ENCODE measurements at regions not wholly inside any gene's neighbourhood (a gene's known extent, or its start where the extent isn't known, plus 50 kb on each side); places are given as distances from the start of the nearest gene placed in this dataset.

DNA sequence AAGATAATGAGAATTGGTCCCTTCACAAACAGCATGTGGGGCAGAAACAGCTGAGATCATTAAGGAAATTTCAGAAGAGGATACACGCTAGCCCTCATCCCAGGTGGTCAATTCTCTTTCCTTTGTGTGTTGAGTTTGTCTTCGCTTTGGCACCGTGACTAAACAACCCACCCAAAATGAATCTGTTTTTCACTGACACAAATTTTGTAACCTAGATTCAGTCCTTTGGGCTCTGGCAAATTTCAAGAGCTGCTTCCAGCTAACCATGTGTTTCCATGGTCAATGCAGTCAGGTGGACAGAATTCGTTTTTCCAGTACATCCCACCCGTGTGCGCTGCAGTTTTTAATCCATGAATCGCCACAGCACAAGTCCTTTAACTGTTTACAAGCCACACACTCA lies 435.4 kb downstream of the WDR72 start:
- ATAC-seq (no peak; a peak in 1 of 6 replicates), FAIRE-seq (no peak), DNase-seq (ENCODE audit: low read depth in 1 of 2, low spot score in 1 of 2) (no peak)
- TF ChIP-seq EHF (CRISPR knock-in tag; IDR thresholded peaks at IDR 0.05) (no peak), ZSCAN20 (CRISPR knock-in tag; IDR thresholded peaks at IDR 0.05) (no peak), POLR2AphosphoS2 (conservative IDR thresholded peaks at IDR 0.05; ENCODE audit: low read length) (no peak), EHMT2 (IDR thresholded peaks at IDR 0.05; ENCODE audit: low read depth) (no peak), FOXS1 (CRISPR knock-in tag; IDR thresholded peaks at IDR 0.05) (no peak), BHLHE40 (IDR thresholded peaks at IDR 0.05; ENCODE audit: low read depth, low read length) (no peak)
- TF ChIP-seq, protein P1, sequence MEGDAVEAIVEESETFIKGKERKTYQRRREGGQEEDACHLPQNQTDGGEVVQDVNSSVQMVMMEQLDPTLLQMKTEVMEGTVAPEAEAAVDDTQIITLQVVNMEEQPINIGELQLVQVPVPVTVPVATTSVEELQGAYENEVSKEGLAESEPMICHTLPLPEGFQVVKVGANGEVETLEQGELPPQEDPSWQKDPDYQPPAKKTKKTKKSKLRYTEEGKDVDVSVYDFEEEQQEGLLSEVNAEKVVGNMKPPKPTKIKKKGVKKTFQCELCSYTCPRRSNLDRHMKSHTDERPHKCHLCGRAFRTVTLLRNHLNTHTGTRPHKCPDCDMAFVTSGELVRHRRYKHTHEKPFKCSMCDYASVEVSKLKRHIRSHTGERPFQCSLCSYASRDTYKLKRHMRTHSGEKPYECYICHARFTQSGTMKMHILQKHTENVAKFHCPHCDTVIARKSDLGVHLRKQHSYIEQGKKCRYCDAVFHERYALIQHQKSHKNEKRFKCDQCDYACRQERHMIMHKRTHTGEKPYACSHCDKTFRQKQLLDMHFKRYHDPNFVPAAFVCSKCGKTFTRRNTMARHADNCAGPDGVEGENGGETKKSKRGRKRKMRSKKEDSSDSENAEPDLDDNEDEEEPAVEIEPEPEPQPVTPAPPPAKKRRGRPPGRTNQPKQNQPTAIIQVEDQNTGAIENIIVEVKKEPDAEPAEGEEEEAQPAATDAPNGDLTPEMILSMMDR (IDR thresholded peaks at IDR 0.05): no peak
- TF ChIP-seq, protein P2, sequence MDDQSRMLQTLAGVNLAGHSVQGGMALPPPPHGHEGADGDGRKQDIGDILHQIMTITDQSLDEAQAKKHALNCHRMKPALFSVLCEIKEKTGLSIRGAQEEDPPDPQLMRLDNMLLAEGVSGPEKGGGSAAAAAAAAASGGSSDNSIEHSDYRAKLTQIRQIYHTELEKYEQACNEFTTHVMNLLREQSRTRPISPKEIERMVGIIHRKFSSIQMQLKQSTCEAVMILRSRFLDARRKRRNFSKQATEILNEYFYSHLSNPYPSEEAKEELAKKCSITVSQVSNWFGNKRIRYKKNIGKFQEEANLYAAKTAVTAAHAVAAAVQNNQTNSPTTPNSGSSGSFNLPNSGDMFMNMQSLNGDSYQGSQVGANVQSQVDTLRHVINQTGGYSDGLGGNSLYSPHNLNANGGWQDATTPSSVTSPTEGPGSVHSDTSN (IDR thresholded peaks at IDR 0.05): no peak
- TF ChIP-seq, protein P3, sequence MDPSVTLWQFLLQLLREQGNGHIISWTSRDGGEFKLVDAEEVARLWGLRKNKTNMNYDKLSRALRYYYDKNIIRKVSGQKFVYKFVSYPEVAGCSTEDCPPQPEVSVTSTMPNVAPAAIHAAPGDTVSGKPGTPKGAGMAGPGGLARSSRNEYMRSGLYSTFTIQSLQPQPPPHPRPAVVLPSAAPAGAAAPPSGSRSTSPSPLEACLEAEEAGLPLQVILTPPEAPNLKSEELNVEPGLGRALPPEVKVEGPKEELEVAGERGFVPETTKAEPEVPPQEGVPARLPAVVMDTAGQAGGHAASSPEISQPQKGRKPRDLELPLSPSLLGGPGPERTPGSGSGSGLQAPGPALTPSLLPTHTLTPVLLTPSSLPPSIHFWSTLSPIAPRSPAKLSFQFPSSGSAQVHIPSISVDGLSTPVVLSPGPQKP (IDR thresholded peaks at IDR 0.05; ENCODE audit: low read depth, low read length): no peak
- TF ChIP-seq, protein P4, sequence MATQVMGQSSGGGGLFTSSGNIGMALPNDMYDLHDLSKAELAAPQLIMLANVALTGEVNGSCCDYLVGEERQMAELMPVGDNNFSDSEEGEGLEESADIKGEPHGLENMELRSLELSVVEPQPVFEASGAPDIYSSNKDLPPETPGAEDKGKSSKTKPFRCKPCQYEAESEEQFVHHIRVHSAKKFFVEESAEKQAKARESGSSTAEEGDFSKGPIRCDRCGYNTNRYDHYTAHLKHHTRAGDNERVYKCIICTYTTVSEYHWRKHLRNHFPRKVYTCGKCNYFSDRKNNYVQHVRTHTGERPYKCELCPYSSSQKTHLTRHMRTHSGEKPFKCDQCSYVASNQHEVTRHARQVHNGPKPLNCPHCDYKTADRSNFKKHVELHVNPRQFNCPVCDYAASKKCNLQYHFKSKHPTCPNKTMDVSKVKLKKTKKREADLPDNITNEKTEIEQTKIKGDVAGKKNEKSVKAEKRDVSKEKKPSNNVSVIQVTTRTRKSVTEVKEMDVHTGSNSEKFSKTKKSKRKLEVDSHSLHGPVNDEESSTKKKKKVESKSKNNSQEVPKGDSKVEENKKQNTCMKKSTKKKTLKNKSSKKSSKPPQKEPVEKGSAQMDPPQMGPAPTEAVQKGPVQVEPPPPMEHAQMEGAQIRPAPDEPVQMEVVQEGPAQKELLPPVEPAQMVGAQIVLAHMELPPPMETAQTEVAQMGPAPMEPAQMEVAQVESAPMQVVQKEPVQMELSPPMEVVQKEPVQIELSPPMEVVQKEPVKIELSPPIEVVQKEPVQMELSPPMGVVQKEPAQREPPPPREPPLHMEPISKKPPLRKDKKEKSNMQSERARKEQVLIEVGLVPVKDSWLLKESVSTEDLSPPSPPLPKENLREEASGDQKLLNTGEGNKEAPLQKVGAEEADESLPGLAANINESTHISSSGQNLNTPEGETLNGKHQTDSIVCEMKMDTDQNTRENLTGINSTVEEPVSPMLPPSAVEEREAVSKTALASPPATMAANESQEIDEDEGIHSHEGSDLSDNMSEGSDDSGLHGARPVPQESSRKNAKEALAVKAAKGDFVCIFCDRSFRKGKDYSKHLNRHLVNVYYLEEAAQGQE (IDR thresholded peaks at IDR 0.05): no peak
- TF ChIP-seq, protein P5, sequence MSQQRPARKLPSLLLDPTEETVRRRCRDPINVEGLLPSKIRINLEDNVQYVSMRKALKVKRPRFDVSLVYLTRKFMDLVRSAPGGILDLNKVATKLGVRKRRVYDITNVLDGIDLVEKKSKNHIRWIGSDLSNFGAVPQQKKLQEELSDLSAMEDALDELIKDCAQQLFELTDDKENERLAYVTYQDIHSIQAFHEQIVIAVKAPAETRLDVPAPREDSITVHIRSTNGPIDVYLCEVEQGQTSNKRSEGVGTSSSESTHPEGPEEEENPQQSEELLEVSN (IDR thresholded peaks at IDR 0.05; ENCODE audit: borderline replicate concordance, low read depth): no peak
- CTCF ChIA-PET: interaction anchor here (1.1 to 1.5 kb wide), 3 partner anchors 9 to 127 kb away, joined by 3 read pairs; no protein-coding TSS in a partner anchor
- H3K27ac ChIP-seq: no peak overlapping the region
- H3K9me3 ChIP-seq: no peaks in the 10 kb centered on the region
- 60% methylated on average over 7 of the region's 7 CpGs for WGBS (ENCODE audit: missing lambda C conversion rate)
- no peak overlapping the region for H3K4me2 ChIP-seq
- POLR2A ChIA-PET: no interaction called here
- no peaks in the 10 kb centered on the region for H3K4me1 ChIP-seq
- no peak overlapping the region for H3K4me3 ChIP-seq

DNA sequence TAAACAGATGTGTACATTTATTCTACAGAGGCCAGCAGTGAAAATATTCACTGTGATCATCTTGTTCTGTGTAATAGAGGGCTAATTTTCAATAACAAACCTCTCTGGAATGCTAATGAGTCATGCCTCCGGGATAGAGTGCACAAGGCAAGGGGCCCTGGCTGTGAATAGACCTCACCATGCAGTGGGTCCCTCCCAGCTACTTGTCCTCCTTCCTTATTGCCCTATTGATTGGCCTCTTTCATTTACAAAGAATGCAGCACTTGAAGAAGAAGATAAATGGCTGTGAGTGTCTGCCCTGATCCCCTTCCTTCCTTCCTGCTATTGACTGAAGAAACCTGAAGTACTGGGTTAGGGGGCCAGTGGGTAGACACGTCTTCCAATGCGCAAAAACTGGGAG lies 436.3 kb downstream of the WDR72 start:
- POLR2A ChIA-PET: no interaction called here
- CTCF ChIA-PET: interaction anchor here (1.1 to 1.5 kb wide), 3 partner anchors 10 to 126 kb away, joined by 3 read pairs; no protein-coding TSS in a partner anchor
- no peak for ATAC-seq
- Histone ChIP-seq H3K9me3 (no peaks in the 10 kb centered on the region), H3K4me3 (no peak overlapping the region), H3K4me2 (no peak overlapping the region), H3K27ac (no peak overlapping the region), H3K4me1 (no peaks in the 10 kb centered on the region)
- WGBS (ENCODE audit: missing lambda C conversion rate): 43% methylated on average over 3 of the region's 3 CpGs
- no peak for DNase-seq (ENCODE audit: low read depth in 1 of 2, low spot score in 1 of 2)
- FAIRE-seq: no peak
- TF ChIP-seq EHF (CRISPR knock-in tag; IDR thresholded peaks at IDR 0.05) (no peak), HEYL (CRISPR knock-in tag; IDR thresholded peaks at IDR 0.05) (no peak), FOSL2 (IDR thresholded peaks at IDR 0.05) (no peak), FOSL2 (CRISPR knock-in tag; IDR thresholded peaks at IDR 0.05) (no peak), KDM1A (IDR thresholded peaks at IDR 0.05; ENCODE audit: low read depth) (no peak), POLR2A (IDR thresholded peaks at IDR 0.05; ENCODE audit: low read length) (no peak), ZFP36 (IDR thresholded peaks at IDR 0.05; ENCODE audit: borderline replicate concordance, partially characterized antibody) (no peak), POLR2AphosphoS2 (conservative IDR thresholded peaks at IDR 0.05; ENCODE audit: low read length) (no peak), RAD21 (conservative IDR thresholded peaks at IDR 0.05 in 1 of 2, IDR thresholded peaks at IDR 0.05 in 1 of 2) (no peak), SMC3 (IDR thresholded peaks at IDR 0.05) (no peak), JUN (IDR thresholded peaks at IDR 0.05) (no peak), HOXB13 (CRISPR knock-in tag; IDR thresholded peaks at IDR 0.05; ENCODE audit: low read depth) (no peak), PHF8 (IDR thresholded peaks at IDR 0.05; ENCODE audit: borderline replicate concordance, low read depth) (no peak)
- TF ChIP-seq, protein P6, sequence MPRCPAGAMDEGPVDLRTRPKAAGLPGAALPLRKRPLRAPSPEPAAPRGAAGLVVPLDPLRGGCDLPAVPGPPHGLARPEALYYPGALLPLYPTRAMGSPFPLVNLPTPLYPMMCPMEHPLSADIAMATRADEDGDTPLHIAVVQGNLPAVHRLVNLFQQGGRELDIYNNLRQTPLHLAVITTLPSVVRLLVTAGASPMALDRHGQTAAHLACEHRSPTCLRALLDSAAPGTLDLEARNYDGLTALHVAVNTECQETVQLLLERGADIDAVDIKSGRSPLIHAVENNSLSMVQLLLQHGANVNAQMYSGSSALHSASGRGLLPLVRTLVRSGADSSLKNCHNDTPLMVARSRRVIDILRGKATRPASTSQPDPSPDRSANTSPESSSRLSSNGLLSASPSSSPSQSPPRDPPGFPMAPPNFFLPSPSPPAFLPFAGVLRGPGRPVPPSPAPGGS (IDR thresholded peaks at IDR 0.05): no peak
- TF ChIP-seq, protein P7, sequence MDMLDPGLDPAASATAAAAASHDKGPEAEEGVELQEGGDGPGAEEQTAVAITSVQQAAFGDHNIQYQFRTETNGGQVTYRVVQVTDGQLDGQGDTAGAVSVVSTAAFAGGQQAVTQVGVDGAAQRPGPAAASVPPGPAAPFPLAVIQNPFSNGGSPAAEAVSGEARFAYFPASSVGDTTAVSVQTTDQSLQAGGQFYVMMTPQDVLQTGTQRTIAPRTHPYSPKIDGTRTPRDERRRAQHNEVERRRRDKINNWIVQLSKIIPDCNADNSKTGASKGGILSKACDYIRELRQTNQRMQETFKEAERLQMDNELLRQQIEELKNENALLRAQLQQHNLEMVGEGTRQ (IDR thresholded peaks at IDR 0.05): no peak
- TF ChIP-seq, protein P8, sequence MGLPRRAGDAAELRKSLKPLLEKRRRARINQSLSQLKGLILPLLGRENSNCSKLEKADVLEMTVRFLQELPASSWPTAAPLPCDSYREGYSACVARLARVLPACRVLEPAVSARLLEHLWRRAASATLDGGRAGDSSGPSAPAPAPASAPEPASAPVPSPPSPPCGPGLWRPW (IDR thresholded peaks at IDR 0.05): no peak
- TF ChIP-seq, protein P9, sequence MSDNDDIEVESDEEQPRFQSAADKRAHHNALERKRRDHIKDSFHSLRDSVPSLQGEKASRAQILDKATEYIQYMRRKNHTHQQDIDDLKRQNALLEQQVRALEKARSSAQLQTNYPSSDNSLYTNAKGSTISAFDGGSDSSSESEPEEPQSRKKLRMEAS (IDR thresholded peaks at IDR 0.05): no peak
